Right atrium auricular region (tissue), 2 donors: ENCODE measurements at regions not wholly inside any gene's neighbourhood (a gene's known extent, or its start where the extent isn't known, plus 50 kb on each side); places are given as distances from the start of the nearest gene placed in this dataset.
A peak's percentile ranks its signal among the peaks of the same experiment; 100 is the strongest.
"Not testable (repeated sequence)": the region's sequence is repeated elsewhere in the genome, so short reads cannot be mapped to it uniquely, and the experiment has no call there.

ENCODE experiments used
- DNase-seq: peaks from one replicate; pipeline ENCODE4 v3.0.0-alpha.2; 2019; ENCODE audit warnings: low spot score
- H3K27ac ChIP-seq, 2 donors: fragments of 200-600 bp; sonication (generic); 1 replicate in 1 of 2; 2 replicates in 1 of 2; pipeline ENCODE4 v1.5.1; 2016 to 2019
- H3K27me3 ChIP-seq, 2 donors: fragments of 200-600 bp; sonication (generic); one replicate each; pipeline versions ENCODE4 v1.5.1 to v1.6.0; 2017 to 2019
- H3K36me3 ChIP-seq: fragments of 200-600 bp; sonication (generic); one replicate; pipeline ENCODE4 v1.5.1; 2016
- H3K4me1 ChIP-seq, 2 donors: fragments of 200-600 bp; sonication (generic); one replicate each; pipeline versions ENCODE4 v1.5.1 to v1.6.0; 2017 to 2019
- H3K4me3 ChIP-seq, 2 donors: fragments of 200-600 bp; sonication (generic); 1 replicate in 1 of 2; 2 replicates in 1 of 2; pipeline ENCODE4 v1.5.1; 2017 to 2019; ENCODE audit warnings: mild to moderate bottlenecking in 1 of 2, moderate library complexity in 1 of 2
- H3K9me3 ChIP-seq, 2 donors: fragments of 200-600 bp; sonication (generic); one replicate each; pipeline ENCODE4 v1.5.1; 2019
- CTCF ChIP-seq, 2 donors: fragments of 200-600 bp; sonication (generic); IDR thresholded peaks; one replicate each; pipeline ENCODE4 v1.5.1; 2019; ENCODE audit warnings: antibody characterized with exemption in 2 of 2

GRCh38 chr1:203405703-203406438, 54.9 kb upstream of the FMOD start:
- H3K27ac ChIP-seq, result peak overlapping the region; percentile 66 to 68
- H3K9me3 ChIP-seq, result no peaks in the 10 kb centered on the region
- no peak for DNase-seq
- H3K36me3 ChIP-seq, result no peaks in the 10 kb centered on the region
- no peak for TF ChIP-seq CTCF (IDR thresholded peaks at IDR 0.05)
- H3K4me1 ChIP-seq, result peaks cover 0 to 67% of the 10 kb centered on the region in 2 donors
- H3K4me3 ChIP-seq, result no peak overlapping the region
- no peaks in the 10 kb centered on the region for H3K27me3 ChIP-seq

- H3K27ac ChIP-seq, result peak overlapping the region; percentile 66 to 68
- H3K9me3 ChIP-seq, result no peaks in the 10 kb centered on the region
- no peaks in the 10 kb centered on the region for H3K27me3 ChIP-seq
- no peaks in the 10 kb centered on the region for H3K36me3 ChIP-seq
- no peak overlapping the region for H3K4me3 ChIP-seq
- peak; percentile 82 for DNase-seq
- peaks cover 0 to 67% of the 10 kb centered on the region in 2 donors for H3K4me1 ChIP-seq
- no peak for TF ChIP-seq CTCF (IDR thresholded peaks at IDR 0.05)
Measured at GRCh38 chr1:203406446-203407045, 55.6 kb upstream of the FMOD start.

DNA sequence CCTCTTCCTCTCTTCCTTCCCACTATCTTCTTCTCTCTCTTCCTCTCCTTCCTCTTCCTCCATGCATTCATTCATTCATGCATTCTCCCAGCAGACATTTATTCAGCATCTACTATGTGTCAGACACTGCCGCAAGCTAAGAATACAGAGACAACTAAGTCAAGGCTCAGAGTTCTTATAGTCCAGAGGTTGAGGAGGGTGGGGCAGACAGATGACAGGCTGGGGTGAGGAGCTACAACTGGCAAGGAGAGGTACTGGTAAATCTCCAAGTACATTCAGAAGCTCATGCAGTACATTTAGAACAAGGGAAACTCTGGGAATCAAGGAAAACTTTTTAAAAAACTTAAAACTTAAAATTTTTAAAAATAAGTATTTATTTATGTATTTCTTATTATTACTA, 56.4 kb upstream of the FMOD start:
- no peak for DNase-seq
- no peak for TF ChIP-seq CTCF (IDR thresholded peaks at IDR 0.05)
- H3K4me1 ChIP-seq, result peaks cover 0 to 67% of the 10 kb centered on the region in 2 donors

GRCh38 chr1:203408486-203409481, 57.9 kb upstream of the FMOD start:
- no peaks in the 10 kb centered on the region for H3K36me3 ChIP-seq
- H3K4me1 ChIP-seq, result peaks cover 0 to 56% of the 10 kb centered on the region in 2 donors
- H3K27me3 ChIP-seq, result no peaks in the 10 kb centered on the region
- no peak for TF ChIP-seq CTCF (IDR thresholded peaks at IDR 0.05)
- no peaks in the 10 kb centered on the region for H3K9me3 ChIP-seq
- H3K4me3 ChIP-seq, result no peak overlapping the region
- peak; percentile 90 for DNase-seq
- peak overlapping the region; percentile 60 to 68 for H3K27ac ChIP-seq

More for the DNA sequence above, 56.4 kb upstream of the FMOD start:
- Histone ChIP-seq H3K36me3 (no peaks in the 10 kb centered on the region), H3K27ac (peak overlapping the region; percentile 66 to 68), H3K9me3 (no peaks in the 10 kb centered on the region), H3K27me3 (no peaks in the 10 kb centered on the region), H3K4me3 (no peak overlapping the region)

DNA sequence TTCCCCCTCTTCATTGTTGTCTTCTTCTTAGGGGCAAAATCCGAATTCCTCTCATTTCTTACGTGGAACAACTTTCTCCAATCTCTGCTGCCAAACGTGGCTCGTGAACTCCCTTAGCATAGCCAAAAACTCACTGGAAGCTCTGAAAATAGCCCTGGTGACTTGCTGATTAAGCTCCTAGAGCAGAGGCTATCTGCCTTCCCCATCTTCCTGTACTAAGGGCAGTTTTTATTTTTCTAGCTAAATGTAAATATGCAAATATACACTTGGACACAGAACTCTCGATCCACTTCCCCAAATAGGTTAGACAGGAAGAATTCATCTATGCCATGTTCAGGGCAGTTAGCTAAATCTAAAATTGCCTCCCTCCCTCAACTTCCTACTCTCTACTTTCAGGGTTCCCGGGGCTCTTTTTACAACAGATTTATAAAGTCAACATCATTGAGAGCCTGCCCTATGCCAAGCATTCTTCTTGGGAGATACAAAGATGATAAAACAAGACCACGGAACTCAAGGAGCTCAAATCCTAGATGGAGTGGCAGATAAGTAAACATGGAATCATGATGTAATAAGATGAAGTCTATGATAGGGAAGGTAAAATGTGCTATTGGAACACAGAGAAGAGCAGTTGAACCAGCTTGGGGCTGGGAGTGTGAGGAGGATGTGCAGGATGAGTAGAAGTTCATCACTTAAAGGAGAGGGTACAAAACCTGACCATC, 59.4 kb upstream of the FMOD start:
- Histone ChIP-seq H3K36me3 (no peaks in the 10 kb centered on the region), H3K9me3 (no peaks in the 10 kb centered on the region), H3K4me3 (no peak overlapping the region), H3K27me3 (no peaks in the 10 kb centered on the region), H3K27ac (peak overlapping the region in 1 of 2 donors; percentile 35), H3K4me1 (peaks cover 0 to 48% of the 10 kb centered on the region in 2 donors)
- no peak for DNase-seq
- TF ChIP-seq CTCF (IDR thresholded peaks at IDR 0.05), result no peak

GRCh38 chr1:203411431-203411830, 60.5 kb upstream of the FMOD start:
- not testable (repeated sequence) for DNase-seq, H3K27ac ChIP-seq, H3K4me3 ChIP-seq, H3K27me3 ChIP-seq, H3K36me3 ChIP-seq, H3K9me3 ChIP-seq
- H3K4me1 ChIP-seq, result peaks cover 0 to 39% of the 10 kb centered on the region in 2 donors
